CD4-positive, alpha-beta T cell treated with Interleukin-17A for 1 hour (primary cell): ENCODE measurements at regions not wholly inside any gene's neighbourhood (a gene's known extent, or its start where the extent isn't known, plus 50 kb on each side); places are given as distances from the start of the nearest gene placed in this dataset.
"Not testable (repeated sequence)": the region's sequence is repeated elsewhere in the genome, so short reads cannot be mapped to it uniquely, and the experiment has no call there.

Experiments used
- DNase-seq: peaks from one replicate; pipeline ENCODE4 v3.0.0-alpha.2; 2020

- DNase-seq: not testable (repeated sequence)
Measured at GRCh38 chr21:28031066-28031465, 961.6 kb downstream of the LTN1 start.

- no peak for DNase-seq
Measured at GRCh38 chr21:28025111-28025510, 967.6 kb downstream of the LTN1 start.

GRCh38 chr21:28018741-28019669, 973.7 kb downstream of the LTN1 start:
- no peak for DNase-seq

- no peak for DNase-seq
Measured at GRCh38 chr21:28018213-28018612, 974.5 kb downstream of the LTN1 start.

- no peak for DNase-seq
Measured at GRCh38 chr21:28016571-28016970, 976.1 kb downstream of the LTN1 start.

GRCh38 chr21:28013123-28013522, 979.6 kb downstream of the LTN1 start:
- not testable (repeated sequence) for DNase-seq

- DNase-seq: not testable (repeated sequence)
Measured at GRCh38 chr21:28011970-28012369, 980.7 kb downstream of the LTN1 start.

GRCh38 chr21:28008245-28008644, 984.4 kb downstream of the LTN1 start:
- DNase-seq: not testable (repeated sequence)

GRCh38 chr21:28003627-28004026, 989.0 kb downstream of the LTN1 start:
- DNase-seq: not testable (repeated sequence)

- DNase-seq: not testable (repeated sequence)
Measured at GRCh38 chr21:27996906-27997305, 995.8 kb downstream of the LTN1 start.

GRCh38 chr21:27984663-27985325, 1007.9 kb downstream of the LTN1 start:
- DNase-seq: not testable (repeated sequence)

- not testable (repeated sequence) for DNase-seq
Measured at GRCh38 chr21:27979446-27979845, 1012.6 kb upstream of the ADAMTS5 start.

GRCh38 chr21:27975514-27975913, 1008.6 kb upstream of the ADAMTS5 start:
- no peak for DNase-seq

GRCh38 chr21:27974152-27974551, 1007.3 kb upstream of the ADAMTS5 start:
- DNase-seq: not testable (repeated sequence)

GRCh38 chr21:27968240-27968639, 1001.4 kb upstream of the ADAMTS5 start:
- not testable (repeated sequence) for DNase-seq

GRCh38 chr21:27954543-27955165, 987.8 kb upstream of the ADAMTS5 start:
- no peak for DNase-seq

GRCh38 chr21:27953340-27954045, 986.6 kb upstream of the ADAMTS5 start:
- no peak for DNase-seq

GRCh38 chr21:27949093-27949492, 982.2 kb upstream of the ADAMTS5 start:
- not testable (repeated sequence) for DNase-seq

GRCh38 chr21:27930108-27930767, 963.4 kb upstream of the ADAMTS5 start:
- DNase-seq: not testable (repeated sequence)

- not testable (repeated sequence) for DNase-seq
Measured at GRCh38 chr21:27929179-27929578, 962.3 kb upstream of the ADAMTS5 start.

GRCh38 chr21:27928534-27929115, 961.7 kb upstream of the ADAMTS5 start:
- DNase-seq: not testable (repeated sequence)

GRCh38 chr21:27921421-27921820, 954.5 kb upstream of the ADAMTS5 start:
- not testable (repeated sequence) for DNase-seq
